ENCODE measurements at regions not wholly inside any gene's neighbourhood (a gene's known extent, or its start where the extent isn't known, plus 50 kb on each side); places are given as distances from the start of the nearest gene placed in this dataset.

GRCh38 chr10:3914733-3915132 is 129.7 kb upstream of the KLF6 start:
- Histone ChIP-seq H3K9me3 (peaks cover 0 to 16% (median 9%) of the 10 kb centered on the region in 8 donors), H3K36me3 (no peaks in the 10 kb centered on the region), H3K27ac (no peak overlapping the region), H3K27me3 (replicated peaks in 1 of 7) (no peaks in the 10 kb centered on the region), H3K4me3 (no peak overlapping the region), H3K4me1 (peaks cover 0 to 5% (median 0%) of the 10 kb centered on the region in 6 donors)
- no peak for TF ChIP-seq POLR2AphosphoS5 (IDR thresholded peaks at IDR 0.05)
- no peak for TF ChIP-seq POLR2A (IDR thresholded peaks at IDR 0.05)
- no peak for TF ChIP-seq CTCF (IDR thresholded peaks at IDR 0.05 in 8 of 11, conservative IDR thresholded peaks at IDR 0.05 in 3 of 11)
- intact Hi-C loops (cut with DNase I; ENCODE audit: low total_unique reads) = no loop called here
- 79 to 86% (median 85%) methylated on average over 5 of the region's 5 CpGs for WGBS, 5 donors
- DNase-seq = no peak

- Histone ChIP-seq H3K4me1 (no peaks in the 10 kb centered on the region), H3K27ac (no peak overlapping the region), H3K36me3 (no peaks in the 10 kb centered on the region), H3K9me3 (no peaks in the 10 kb centered on the region), H3K4me3 (no peak overlapping the region), H3K27me3 (replicated peaks in 1 of 7) (no peaks in the 10 kb centered on the region)
- 86 to 88% (median 87%) methylated on average over 13 of the region's 13 CpGs for WGBS, 5 donors
- intact Hi-C loops (cut with DNase I; ENCODE audit: low total_unique reads) = no loop called here
- DNase-seq = no peak
- TF ChIP-seq CTCF (IDR thresholded peaks at IDR 0.05 in 8 of 11, conservative IDR thresholded peaks at IDR 0.05 in 3 of 11) (no peak), POLR2A (IDR thresholded peaks at IDR 0.05) (no peak), POLR2AphosphoS5 (IDR thresholded peaks at IDR 0.05) (no peak)
Observed at GRCh38 chr10:3911713-3912442, 126.9 kb upstream of the KLF6 start.

DNA sequence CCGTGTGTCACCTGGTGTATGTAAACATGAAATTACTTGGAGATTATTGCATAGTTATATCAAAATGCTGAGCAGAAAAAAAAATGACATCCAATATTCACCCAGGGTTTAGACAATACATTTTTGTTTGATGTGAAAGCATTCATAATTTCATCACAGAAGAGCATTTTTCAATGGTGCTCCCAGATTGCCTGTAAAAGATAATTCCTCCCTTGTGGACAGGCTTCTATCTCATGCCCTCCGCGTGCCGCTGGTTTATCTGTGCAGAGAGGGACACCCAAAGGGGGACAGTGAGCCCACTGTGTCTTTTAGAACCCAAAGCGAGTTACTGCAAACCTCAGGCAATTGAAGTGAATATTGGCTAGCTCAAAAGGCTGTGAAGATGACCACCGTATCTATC is 126.2 kb upstream of the KLF6 start:
- TF ChIP-seq CTCF (IDR thresholded peaks at IDR 0.05 in 8 of 11, conservative IDR thresholded peaks at IDR 0.05 in 3 of 11) (no peak), POLR2A (IDR thresholded peaks at IDR 0.05) (no peak), POLR2AphosphoS5 (IDR thresholded peaks at IDR 0.05) (no peak)
- DNase-seq = no peak
- intact Hi-C loops (cut with DNase I; ENCODE audit: low total_unique reads) = no loop called here
- H3K4me1 ChIP-seq = no peaks in the 10 kb centered on the region
- no peak overlapping the region for H3K27ac ChIP-seq
- no peak overlapping the region for H3K4me3 ChIP-seq
- H3K27me3 ChIP-seq (replicated peaks in 1 of 7) = no peaks in the 10 kb centered on the region
- H3K9me3 ChIP-seq = no peaks in the 10 kb centered on the region
- no peaks in the 10 kb centered on the region for H3K36me3 ChIP-seq
- WGBS, 5 donors = 93 to 97% (median 95%) methylated on average over 6 of the region's 6 CpGs

DNA sequence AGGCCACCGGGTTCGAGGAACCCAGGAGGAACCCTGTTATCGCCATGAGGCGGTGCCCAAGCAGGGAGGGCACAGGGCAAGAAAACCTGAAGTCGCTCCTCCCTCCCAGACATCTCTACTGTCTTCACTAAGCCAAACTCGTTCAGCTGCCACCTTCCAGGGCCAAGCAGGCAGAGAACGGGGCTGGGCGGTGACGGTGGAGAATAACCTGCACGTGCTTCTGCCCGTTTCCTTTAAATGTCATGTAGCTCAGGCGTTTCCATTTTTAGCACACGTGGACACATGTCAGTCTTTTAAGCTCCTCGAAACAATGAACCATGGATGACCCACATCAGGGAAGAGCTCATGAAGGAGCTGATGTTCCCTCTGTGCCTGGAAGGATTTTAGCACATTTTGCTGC is 124.3 kb upstream of the KLF6 start:
- H3K4me3 ChIP-seq = no peak overlapping the region
- TF ChIP-seq POLR2AphosphoS5 (IDR thresholded peaks at IDR 0.05) (no peak), POLR2A (IDR thresholded peaks at IDR 0.05) (no peak), CTCF (IDR thresholded peaks at IDR 0.05 in 8 of 11, conservative IDR thresholded peaks at IDR 0.05 in 3 of 11) (no peak)
- H3K36me3 ChIP-seq = no peaks in the 10 kb centered on the region
- H3K27ac ChIP-seq = no peak overlapping the region
- peaks cover 0 to 5% (median 0%) of the 10 kb centered on the region in 6 donors for H3K4me1 ChIP-seq
- WGBS, 5 donors = 90 to 93% (median 92%) methylated on average over 14 of the region's 14 CpGs
- H3K27me3 ChIP-seq (replicated peaks in 1 of 7) = no peaks in the 10 kb centered on the region
- no peaks in the 10 kb centered on the region for H3K9me3 ChIP-seq
- intact Hi-C loops (cut with DNase I; ENCODE audit: low total_unique reads) = no loop called here
- DNase-seq = no peak
